GM21619 (cell line): ENCODE measurements at regions not wholly inside any gene's neighbourhood (a gene's known extent, or its start where the extent isn't known, plus 50 kb on each side); places are given as distances from the start of the nearest gene placed in this dataset.

Source experiments
- ATAC-seq: cut with Tn5 transposase; IDR thresholded peaks from one replicate; pipeline ENCODE4 v1.9.1; 2021; ENCODE audit not compliant: unreplicated experiment

DNA sequence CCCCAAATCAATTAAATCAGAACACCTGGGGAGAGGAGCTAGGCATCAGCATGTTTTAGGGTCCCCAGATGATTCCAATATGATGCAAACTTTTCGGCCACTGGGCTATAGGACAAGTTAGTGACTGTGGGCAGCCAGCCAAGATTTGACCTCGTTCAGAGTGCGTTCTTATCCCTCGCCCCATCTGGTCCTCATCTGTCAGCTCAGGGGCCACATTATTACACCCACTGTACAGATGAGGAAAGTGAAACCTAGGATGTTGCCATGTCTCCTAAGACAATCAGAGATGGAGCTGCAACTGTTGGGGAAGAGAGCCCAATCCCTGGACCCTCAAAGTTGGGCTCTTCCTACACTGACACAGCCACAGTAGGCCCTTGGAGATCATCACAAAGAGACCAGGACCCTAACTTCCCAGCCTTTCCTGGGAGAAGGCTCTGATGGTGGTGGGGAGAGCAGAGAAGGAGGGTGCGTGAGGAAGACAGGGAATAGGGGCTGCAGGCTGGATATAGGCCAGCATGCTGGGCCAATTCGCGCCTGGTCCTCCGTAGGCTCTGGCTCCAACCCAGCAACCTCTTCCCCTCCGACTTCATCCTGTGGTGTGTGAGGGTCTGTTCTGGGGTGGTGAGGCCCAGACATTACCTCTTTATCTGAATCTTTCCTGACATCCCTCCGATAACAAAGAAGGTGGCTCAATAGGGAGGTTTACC, 109.4 kb upstream of the ZMIZ1 start:
- no peak for ATAC-seq

DNA sequence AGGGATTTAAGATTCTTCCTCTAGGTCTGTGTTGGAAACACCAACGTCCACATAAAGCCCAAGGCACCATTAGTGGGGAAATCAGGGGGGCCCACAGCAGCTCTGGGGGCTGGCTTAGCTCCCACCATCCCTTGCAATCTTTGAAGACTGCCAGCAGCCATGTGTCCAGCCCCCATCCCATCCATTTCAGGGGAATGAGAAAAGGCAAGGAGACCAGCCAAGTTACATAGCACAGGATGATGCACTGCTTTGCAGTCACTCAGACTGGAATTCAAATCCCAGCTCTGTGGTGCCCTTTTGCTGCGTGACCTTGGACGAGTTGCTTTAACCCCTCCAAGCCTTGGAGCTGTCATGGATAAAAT, 108.9 kb upstream of the ZMIZ1 start:
- ATAC-seq: no peak

DNA sequence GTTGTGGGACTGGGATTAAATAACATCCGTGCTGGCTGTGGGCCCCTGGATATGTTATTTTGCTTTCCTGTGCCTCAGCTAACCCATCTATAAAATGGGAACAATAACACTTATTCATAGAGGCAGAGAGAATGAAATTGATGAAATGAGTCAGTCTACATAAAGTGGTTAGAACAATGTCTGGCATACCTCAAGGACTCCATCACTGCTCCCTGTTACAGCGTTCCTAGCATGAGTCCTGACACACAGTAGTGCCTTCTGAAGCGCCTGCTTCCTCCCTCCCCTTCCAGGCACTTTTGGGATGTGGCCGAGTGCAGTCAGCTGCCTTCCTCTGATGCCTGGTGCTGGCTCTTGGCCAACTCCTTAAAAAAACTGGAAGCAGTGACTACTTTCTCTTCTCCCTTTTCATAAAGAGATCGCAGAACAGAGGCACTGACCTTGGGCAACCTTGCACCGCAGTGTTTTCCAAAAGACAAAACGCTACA, 108.4 kb upstream of the ZMIZ1 start:
- no peak for ATAC-seq

DNA sequence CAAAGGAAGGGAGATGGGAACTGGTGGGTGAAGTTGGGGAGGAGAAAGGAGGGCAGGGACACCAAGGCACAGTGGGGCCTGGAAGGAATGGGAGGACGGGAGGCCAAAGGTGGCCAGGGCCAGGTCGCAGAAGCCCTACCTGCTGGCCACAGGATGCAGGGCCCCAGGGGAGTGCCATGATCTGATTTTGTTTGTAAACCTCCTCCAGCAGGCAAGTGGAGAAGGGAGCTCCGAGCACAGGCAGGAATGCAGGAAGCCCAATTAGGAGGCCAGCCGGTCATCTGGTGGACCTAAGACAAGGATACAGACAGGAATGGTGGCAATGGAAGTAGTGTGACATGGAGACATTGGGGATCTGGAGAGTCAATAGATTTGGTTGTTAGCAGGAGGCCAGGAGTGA, 107.0 kb upstream of the ZMIZ1 start:
- ATAC-seq: no peak

DNA sequence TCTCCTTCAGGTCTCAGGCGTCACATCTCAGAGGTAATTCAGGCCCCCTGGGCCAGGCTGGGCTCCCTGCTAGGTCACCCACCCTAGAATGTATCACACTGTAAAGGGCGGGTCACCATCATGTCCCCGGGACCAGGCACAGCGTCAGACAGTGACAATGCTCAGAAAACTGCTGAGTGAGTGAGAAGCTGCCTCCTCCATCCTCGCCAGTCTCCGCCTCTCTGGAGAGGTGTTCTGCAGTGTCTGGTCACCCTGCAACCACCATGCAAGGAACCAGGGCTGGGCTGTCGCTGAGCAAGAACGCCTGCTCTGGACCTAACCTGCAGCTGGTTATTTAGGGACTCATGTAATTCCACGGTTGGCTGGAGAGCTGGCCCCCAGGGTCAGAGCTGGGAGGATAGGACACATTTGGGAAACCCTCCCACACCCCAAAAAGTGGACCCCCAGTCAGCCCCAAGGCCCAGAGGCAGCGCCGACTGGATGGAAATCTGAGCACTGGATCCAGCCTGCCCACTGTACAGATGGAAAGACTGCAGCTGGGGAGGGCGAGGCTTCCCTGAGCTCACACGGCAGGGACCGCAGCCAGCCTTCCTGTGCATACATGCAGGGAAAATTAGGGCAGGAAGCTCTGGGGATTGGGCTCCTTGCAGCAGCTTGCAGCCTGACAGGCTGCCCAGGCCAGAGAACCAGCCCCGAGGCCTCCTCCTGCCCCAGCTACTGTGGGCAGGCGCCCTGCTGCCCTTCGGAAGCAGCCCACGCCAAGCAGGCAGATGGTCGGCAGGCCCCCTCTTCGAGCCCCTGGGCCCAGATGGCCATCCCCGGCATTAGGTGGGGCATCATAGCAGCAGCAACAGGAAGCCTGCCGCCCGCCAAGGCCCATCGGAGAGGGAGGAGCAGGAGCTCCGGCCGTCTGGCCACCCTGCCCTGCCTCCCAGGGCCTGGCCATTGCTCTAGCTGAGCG, 105.4 kb upstream of the ZMIZ1 start:
- ATAC-seq: no peak

DNA sequence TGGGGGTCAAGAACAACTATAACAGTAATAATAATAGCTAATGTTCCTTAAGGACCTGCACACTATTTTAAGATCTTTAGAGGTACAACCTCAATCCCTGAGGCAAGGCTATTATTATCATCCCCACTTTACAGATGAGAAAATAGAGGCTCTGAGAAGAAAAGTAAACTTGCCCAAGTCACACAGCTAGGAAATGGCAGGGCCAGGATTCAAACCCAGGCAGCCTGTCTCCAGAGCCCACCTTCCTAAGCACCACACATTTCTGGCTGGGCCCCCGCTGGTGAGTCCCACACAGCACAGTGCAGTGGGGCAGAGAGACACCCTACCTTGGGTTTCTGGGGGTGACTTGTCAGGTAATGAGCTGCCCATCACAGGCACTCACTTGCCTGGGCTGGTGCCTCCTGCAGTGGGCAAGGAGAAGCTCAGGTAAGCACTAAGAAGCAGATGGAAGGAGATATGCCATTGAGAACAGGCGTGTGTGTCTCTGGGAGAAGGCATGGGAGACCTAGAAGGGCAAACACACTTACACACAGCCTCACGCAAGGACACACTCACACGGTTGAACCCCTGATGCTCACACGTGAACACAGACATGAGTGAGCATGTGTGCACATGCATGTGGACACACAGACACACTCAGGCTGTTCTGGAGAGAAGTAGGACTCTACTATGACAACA, 104.4 kb upstream of the ZMIZ1 start:
- no peak for ATAC-seq

DNA sequence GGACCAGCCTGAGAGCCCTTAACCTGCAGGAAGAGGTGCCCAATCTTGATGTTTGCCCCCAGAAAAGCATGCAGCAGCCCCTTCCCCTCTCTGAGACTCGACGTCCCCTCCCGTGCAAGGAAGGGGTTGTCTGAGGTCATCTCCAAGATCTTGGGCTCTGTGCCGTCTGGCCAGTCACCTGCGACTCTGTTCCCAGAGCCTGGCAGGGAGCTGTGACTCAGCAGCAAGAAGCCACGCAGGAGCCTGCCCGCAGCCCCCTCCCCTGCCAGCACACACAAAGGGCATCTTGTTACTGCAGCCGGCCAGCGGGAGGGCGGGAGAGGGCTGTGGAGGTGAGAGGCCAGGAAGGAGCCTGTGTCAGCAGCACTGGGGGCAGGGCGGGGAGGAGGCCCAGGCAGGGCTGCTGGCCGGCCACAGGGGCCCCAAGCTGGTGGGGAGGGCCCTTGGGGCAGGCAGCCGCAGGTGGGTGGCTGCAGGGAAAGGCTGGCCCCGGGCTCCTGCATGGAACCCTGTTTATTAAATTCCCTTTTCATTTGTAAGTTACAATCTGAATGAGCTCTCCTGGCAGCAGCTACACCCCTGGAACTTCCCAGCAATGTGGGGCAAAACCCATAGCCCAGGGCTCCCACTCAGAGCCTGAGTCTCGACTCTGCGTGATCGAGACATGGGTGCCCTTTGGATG, 103.7 kb upstream of the ZMIZ1 start:
- no peak for ATAC-seq

DNA sequence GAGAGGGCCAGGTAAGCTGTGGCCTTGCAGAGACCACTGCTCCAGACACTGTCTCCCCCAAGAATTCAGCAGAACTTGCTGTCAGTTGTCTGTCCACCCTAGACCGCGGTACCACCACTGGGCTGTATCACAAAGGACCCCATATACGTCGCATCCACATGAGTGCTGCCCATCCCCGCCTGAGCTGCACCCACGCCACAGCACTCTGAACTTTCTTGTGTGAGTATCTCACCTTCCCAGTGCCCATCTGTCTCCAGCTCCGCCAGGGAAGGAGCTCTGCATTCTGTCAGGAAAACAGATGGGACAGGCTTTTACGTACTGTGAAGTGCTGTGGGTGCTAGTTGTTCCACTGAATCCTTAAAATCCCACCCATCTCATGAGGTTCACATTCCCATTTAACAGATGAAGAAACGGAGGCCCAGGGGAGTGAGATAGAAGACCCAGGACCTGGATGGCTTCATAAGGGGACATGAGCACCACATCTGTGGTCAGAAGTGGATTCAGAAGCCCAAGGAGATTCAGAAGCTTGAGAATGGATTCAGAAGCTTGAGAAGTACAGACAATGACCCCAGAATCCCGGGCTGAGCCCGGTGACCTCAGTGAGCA, 102.5 kb upstream of the ZMIZ1 start:
- ATAC-seq: no peak

DNA sequence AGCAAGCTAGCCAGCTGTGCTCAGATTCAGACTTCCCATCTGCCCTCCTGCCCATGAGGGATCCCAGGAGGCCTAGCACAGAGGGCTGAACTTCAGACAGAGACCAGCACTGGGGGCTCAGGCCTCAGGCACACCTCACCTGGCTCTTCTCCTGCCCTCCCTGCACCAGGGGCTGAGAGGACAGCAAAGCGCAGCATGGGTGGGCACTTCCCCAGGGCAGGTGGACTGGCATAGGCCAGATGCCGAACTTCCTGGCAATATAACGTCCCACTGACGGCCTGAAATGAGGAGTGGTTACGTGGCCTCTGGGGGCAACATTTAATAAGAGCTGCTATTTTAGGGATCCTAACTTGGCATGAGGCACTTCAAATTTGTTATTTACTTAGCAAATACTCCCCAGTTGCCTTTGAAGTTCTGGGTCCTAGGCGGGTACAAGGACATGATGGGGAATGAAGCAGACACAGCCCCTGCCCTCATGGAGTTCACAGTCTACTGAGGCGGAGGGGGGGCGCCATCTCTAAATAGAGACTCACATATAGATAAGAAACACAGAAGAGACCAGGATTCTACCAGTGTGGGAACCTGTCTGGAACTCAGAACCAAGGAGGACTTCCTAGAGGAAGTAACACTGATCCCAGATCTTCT, 101.8 kb upstream of the ZMIZ1 start:
- no peak for ATAC-seq

DNA sequence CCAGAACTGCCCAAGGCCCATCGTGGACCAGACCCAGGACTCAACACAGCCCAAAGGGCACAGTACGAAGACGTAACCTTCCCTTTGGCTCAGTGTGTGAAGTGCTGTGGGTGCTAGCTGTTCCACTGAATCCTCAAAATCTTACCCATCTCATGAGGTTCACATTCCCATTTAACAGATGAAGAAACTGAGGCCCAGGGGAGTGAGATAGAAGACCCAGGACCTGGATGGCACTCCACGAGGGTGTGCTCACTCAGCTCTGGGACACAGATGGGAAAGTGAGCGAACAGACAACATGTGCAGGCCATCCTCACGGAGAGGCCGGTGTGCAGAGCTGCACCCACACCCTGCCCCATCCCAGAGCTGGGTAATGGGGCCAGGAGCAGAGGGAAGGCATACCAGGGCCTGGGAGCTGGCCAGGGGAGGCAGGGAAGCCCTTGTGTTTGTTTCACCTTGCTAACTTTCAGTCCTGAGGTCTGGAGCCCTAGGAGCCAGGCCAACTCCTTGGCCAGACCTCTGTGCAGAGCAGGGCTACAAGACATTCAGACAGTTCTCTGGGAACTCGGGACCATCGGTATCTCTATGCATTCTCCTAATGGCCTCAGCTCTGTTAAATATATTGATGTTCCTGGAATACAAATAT, 100.3 kb upstream of the ZMIZ1 start:
- ATAC-seq: no peak

DNA sequence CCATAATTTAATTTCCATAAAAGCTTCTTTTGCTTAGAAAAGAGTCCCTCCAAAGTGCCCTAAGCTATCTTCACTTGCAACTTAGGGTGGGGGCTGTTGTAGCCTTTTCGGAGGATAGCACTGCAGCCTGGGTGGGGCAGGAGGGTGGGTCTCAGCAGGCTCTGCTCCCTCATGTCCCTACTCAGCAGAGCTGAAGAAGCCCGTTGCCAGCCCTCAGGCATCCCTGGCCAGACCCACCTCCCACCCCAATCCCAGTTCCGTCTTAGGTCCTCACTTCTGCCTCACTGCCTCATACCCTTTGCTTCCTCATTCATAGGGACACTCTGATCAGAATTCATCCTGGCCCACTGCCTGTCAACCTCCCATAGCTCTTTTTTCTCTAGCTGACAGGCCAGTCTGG, 99.8 kb upstream of the ZMIZ1 start:
- ATAC-seq: no peak

DNA sequence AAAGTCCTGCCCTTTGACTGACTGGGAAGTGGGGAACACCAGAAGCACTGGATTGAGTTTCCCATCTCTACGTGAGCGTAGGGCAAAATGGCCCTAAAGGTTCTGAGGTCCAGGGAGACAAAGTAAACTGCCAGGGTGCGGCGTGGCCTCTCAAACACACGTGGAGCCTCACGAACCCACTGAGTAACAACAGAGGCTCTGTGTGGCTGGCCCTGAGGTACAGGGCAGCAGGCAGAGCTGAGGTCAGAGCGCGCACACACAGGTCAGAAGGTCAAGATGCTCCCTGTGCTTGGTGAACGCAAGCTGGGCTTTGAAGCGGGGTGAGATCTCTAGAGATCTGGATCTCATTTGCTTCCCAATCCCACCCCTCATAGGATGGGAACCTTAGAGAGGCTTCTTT, 99.0 kb upstream of the ZMIZ1 start:
- ATAC-seq: no peak

DNA sequence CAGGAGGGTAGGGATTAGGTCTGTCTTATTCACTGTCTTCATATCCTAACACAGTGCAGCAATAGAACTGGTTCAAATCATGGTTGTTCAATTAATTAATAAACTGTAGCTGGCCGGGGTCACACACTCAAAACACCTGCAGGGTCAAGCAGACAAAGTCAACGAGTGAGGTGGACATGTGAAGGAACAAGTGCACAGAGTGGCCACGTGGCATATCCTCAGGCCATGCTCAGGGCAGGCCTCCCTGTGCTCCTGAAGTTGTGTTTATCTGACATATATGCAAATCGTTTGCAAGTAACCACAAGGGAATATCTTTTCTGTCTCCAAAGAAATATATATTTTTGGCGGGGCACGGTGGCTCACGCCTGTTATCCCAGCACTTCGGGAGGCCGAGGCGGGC, 98.5 kb upstream of the ZMIZ1 start:
- no peak for ATAC-seq

DNA sequence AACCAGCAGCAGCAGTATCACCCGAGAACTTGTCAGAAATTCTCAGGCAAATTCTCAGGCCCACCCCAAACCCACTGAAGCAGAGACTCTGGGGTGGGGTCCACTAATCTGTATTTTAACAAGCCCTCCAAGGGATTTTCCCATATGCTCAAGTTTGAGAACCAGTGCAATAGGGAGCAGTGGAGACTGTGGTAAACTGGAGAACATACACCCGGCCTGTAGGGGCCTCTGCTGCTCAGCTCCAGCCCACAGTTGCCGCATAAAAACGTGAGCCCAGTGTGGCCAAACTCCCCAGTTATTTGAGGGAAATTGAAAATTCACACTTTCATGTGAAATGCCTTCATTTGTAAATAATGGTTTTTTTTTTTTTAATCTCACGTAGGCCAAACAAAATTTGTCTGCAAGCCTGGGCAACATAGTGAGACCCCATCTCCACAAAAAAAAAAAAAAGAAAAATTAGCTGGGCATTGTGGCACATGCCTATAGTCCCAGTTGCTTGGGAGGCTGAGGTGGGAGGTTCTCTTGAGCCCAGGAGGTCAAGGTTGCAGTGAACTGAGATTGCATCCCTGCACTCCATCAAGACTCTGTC, 97.6 kb upstream of the ZMIZ1 start:
- ATAC-seq: no peak

DNA sequence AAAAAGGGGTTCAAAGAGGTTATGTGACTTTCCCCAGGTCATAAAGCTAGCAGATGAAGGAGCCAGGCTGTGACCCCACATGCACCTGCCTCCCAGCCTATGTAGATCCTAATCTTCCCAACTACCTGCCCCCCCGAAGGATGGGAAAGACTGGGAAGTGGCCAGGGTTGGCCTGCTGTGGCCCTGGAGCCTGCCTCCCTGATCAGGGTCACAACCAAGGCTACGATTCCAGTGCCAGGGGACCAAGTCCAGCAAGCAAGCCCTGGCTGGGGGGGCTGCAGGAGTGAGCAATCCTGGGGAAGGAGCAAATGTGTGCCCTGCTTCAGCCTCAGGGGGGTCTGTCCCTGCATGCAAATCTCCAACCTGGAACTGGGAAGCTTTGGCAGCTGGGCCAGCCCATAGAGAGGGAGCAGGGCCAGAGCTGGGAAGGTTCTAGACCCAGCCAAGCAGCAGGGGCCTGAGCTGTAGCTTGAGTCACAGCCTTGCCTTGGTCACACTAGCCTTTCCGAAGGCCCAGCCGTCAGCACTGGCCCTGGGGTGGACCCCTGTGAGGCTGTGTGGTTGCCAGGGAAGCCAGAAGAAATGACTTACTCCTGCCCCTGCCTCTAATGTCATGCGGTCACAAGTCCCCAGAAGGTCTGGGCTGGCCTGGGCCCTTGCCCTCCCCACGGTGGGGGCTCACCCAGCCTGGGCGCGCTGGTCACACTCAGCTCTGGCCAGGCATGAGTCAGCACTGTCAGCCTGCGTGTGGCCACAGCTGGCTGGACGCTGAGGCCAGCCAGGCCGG, 96.4 kb upstream of the ZMIZ1 start:
- no peak for ATAC-seq

DNA sequence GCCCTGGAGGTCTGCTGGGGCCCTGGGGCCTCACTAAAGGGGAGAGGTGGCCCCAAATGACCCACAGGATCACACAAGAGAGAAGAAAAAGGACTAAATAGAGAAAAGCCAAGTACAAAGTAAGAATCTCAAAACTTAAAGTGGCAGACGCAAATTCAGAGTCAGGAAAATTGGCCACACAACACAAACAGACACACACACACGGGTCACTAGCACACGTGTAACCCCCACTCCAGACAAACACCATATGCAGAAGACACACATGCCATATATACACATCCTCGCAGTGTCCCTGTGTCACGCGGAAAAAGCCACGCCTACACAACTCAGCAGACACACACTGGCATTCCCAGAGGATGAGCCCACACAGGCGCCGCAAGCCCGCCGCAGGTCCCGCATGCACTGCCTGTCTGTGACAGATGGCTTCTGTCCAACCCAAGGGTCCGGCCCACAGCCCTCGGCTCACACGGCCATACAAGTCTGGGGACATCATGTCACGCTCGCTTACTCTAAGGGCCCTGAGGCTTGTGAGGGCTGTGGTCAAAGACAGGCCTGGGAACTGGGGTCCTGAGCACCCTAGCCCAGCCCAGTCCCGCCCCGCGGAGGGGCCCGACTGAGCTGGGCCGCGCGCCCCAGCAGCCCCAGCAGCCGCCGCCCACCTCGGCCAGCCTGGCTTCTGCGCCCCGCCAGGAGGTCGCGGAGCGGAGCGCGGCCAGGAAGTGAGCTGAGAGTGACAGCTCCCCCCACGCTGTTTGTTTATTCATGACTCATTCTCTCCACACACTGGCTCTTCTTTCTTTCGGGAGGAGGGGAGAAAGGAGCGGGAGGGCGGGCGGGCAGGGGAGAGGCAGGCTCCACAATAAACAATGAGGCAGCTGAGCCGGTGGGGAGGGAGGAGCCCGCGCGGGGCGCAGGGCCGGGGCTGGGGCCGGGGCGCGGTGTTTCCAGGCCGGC, 95.5 kb upstream of the ZMIZ1 start:
- ATAC-seq: peak; percentile 88

DNA sequence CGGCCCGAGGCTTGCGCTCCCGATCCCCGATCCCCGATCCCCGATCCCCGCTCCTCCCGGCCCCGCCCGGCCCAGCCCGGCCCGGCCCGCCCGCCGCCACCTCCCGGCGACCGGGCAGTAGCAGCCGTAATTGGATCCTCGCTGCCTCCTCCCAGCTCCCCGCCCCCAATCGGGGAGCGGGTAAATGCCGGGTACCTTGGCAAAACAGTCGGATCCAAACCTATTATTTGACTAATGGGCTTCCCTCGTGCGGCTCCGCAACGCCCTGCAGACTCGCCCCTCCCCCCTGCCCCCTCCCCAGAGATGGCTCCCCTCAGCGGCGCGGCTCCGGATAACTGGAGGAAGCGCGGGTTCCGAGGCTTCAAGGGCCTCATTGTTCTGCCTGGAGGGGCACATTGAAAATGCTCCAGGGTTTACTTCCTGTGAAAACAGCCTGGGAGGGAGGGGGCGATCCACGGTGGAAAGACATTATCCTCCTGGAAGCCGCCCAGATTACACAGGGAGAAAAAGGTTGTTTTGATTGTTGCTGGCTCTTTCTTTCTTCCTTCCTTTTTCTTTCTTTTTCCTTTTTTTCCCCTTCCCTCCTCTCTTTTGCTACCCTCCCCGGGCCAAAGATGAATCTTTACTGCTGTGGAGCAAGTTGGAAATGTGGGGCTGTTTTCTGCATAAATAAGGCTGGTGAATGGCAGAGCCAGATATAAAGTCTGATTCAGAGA, 94.7 kb upstream of the ZMIZ1 start:
- peak; percentile 41 for ATAC-seq
